ENCODE measurements at regions not wholly inside any gene's neighbourhood (a gene's known extent, or its start where the extent isn't known, plus 50 kb on each side); places are given as distances from the start of the nearest gene placed in this dataset.
A peak's percentile ranks its signal among the peaks of the same experiment; 100 is the strongest.

DNA sequence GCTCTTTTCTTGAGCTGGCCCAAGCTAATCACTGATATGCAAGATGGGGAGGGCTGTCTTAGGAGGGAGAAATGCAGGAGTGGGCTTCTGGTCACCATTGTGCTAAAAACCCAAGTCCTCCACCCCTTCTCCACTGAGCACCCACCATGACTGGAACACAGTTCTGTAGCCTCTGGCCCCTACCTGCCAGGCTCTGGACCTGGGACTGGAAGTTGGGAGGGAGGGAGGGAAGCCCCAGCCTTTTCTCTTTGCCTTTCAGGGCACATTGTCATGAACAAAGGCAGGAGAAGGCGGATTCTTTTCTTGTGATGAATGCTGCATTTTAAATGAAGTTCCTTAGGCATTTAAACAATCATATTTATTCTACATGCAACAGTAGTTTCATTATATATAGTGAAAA, 559.1 kb upstream of the TRPC7 start:
- DNase-seq: peak; percentile 21
- no peak overlapping the region for H3K4me3 ChIP-seq (ENCODE audit: insufficient read depth, low read depth, low read length)
- H3K27me3 ChIP-seq (ENCODE audit: control insufficient read depth, insufficient read depth, low read length): no peaks in the 10 kb centered on the region
- H3K36me3 ChIP-seq (replicated peaks; ENCODE audit: control insufficient read depth, insufficient read depth, low read length): no peaks in the 10 kb centered on the region

- Histone ChIP-seq H3K36me3 (replicated peaks; ENCODE audit: control insufficient read depth, insufficient read depth, low read length) (no peaks in the 10 kb centered on the region), H3K4me3 (ENCODE audit: insufficient read depth, low read depth, low read length) (no peak overlapping the region), H3K27me3 (ENCODE audit: control insufficient read depth, insufficient read depth, low read length) (no peaks in the 10 kb centered on the region)
- no peak for DNase-seq
Observed at GRCh38 chr5:136910625-136911024, 545.3 kb upstream of the TRPC7 start.

- no peaks in the 10 kb centered on the region for H3K27me3 ChIP-seq (ENCODE audit: control insufficient read depth, insufficient read depth, low read length)
- H3K36me3 ChIP-seq (replicated peaks; ENCODE audit: control insufficient read depth, insufficient read depth, low read length): no peaks in the 10 kb centered on the region
- no peak for DNase-seq
- no peak overlapping the region for H3K4me3 ChIP-seq (ENCODE audit: insufficient read depth, low read depth, low read length)
Observed at GRCh38 chr5:136909906-136910305, 544.6 kb upstream of the TRPC7 start.

- DNase-seq: peak; percentile 20
- no peaks in the 10 kb centered on the region for H3K27me3 ChIP-seq (ENCODE audit: control insufficient read depth, insufficient read depth, low read length)
- no peak overlapping the region for H3K4me3 ChIP-seq (ENCODE audit: insufficient read depth, low read depth, low read length)
- H3K36me3 ChIP-seq (replicated peaks; ENCODE audit: control insufficient read depth, insufficient read depth, low read length): no peaks in the 10 kb centered on the region
Observed at GRCh38 chr5:136907371-136907770, 542.0 kb upstream of the TRPC7 start.

DNA sequence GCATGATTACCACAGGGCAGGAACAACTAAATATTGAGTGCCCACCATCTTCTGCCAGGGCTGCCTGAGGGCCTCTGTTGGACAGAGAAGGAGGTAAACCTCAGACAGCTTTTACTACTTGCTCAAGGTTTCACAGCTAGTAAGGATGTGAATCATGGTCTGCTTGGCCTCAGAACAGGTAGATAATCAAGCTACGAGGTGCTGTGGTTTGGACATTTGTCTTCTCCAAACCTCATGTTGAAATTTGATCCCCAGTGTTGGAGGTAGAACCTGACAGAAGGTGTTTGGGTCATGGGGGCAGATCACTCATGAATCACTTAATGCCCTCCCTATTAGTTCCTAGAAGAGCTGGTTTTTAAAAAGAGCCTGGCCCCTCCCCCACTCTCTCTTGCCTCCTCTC, 541.2 kb upstream of the TRPC7 start:
- no peaks in the 10 kb centered on the region for H3K36me3 ChIP-seq (replicated peaks; ENCODE audit: control insufficient read depth, insufficient read depth, low read length)
- no peak for DNase-seq
- H3K4me3 ChIP-seq (ENCODE audit: insufficient read depth, low read depth, low read length): no peak overlapping the region

DNA sequence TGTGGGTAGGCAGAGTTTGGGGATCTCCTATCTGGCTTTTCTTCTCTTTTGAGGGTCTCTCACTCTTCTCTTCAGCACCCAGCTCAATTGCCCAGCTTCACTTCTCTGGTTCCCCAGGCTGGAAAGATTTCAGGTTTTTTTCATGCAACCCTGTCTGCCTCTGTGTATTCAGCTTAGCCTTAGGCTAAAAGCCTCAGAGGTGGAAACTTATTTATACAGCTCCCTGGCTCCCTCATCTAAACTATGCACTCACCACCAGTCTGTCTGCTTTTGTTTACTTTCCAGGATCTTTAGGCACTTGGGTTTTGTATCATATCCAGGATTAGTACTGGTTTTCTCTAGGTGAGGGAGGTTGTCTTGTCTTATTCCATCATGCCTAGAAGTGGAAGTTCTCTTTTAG, 540.2 kb upstream of the TRPC7 start:
- no peak for DNase-seq
- no peaks in the 10 kb centered on the region for H3K27me3 ChIP-seq (ENCODE audit: control insufficient read depth, insufficient read depth, low read length)
- H3K4me3 ChIP-seq (ENCODE audit: insufficient read depth, low read depth, low read length): no peak overlapping the region
- H3K36me3 ChIP-seq (replicated peaks; ENCODE audit: control insufficient read depth, insufficient read depth, low read length): no peaks in the 10 kb centered on the region

More for the DNA sequence above, 541.2 kb upstream of the TRPC7 start:
- no peaks in the 10 kb centered on the region for H3K27me3 ChIP-seq (ENCODE audit: control insufficient read depth, insufficient read depth, low read length)

DNA sequence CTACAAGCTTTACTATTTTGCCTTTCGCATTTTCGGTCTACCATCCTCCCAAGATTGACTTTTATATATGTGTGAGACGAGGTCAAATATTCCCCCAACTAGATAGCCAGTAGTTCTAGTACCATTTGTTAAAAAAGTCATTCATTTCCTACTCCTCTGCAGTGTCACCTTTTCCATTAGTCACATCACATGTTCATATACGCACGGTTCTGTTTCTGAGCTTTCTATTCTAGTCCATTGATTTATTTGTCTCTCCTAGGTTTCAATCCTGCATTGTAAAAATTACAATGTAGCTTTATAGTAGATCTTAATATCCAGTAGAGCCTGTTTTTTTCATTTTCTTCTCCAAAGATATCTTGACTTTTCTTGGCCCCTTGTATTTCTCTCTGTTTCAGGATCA, 528.7 kb upstream of the TRPC7 start:
- Histone ChIP-seq H3K27me3 (ENCODE audit: control insufficient read depth, insufficient read depth, low read length) (no peaks in the 10 kb centered on the region), H3K4me3 (ENCODE audit: insufficient read depth, low read depth, low read length) (no peak overlapping the region), H3K36me3 (replicated peaks; ENCODE audit: control insufficient read depth, insufficient read depth, low read length) (no peaks in the 10 kb centered on the region)
- no peak for DNase-seq

DNA sequence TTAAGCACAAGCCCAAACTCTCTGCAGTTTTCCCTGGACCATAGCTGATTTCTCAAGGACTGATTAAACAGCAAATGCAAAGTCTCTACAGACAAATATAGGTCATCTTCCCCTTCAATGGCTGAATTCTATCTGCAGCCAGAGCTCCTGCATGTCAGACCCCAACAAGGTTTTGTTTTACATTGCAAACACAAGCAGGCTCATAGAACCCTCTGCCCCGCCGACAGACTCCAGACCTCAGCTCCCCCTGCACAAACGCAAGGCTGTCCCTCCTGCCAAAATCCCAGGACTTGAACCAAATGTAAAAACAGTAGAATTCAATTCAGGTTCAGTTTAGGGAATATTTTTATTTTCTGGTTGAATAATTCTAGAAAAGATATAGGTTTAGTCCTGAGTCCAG, 526.7 kb upstream of the TRPC7 start:
- Histone ChIP-seq H3K27me3 (ENCODE audit: control insufficient read depth, insufficient read depth, low read length) (no peaks in the 10 kb centered on the region), H3K4me3 (ENCODE audit: insufficient read depth, low read depth, low read length) (no peak overlapping the region), H3K36me3 (replicated peaks; ENCODE audit: control insufficient read depth, insufficient read depth, low read length) (no peaks in the 10 kb centered on the region)
- DNase-seq: no peak

- Histone ChIP-seq H3K36me3 (replicated peaks; ENCODE audit: control insufficient read depth, insufficient read depth, low read length) (no peaks in the 10 kb centered on the region), H3K27me3 (ENCODE audit: control insufficient read depth, insufficient read depth, low read length) (no peaks in the 10 kb centered on the region), H3K4me3 (ENCODE audit: insufficient read depth, low read depth, low read length) (no peak overlapping the region)
- DNase-seq: peak; percentile 12
Observed at GRCh38 chr5:136891175-136891972, 526.0 kb upstream of the TRPC7 start.

DNA sequence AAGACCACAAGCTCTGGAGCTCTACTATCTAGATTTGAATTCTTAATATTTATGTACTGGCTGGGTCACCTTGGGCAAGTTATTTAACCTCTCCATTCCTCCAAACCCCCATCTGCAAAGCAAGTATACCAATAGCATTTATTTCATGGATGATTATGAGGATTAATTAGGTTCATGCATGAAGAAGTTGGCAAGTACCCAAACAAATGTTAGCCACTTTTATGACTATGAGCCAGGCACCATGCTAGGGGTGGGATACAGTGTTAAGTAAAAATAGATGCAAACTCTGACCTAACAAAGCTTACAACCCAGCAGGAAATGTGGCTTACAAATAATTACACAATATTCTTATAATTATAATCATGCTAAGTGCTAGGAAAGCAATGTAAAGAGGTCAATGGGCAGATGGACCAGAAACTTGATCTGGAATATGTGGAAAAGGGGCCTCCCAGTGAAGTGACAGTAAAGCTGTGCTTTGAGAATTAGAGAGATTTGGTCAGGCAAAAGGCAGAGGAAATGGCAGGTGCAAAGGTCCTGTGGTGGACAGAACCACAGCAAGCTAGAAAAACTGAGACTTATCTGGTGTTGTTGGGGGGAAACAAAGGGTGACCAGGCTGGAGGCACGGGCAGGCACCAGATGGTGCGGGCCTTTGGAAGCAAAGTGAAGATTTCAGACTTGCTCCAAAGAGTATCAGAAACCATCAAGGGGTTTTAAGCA, 525.2 kb upstream of the TRPC7 start:
- Histone ChIP-seq H3K4me3 (ENCODE audit: insufficient read depth, low read depth, low read length) (no peak overlapping the region), H3K27me3 (ENCODE audit: control insufficient read depth, insufficient read depth, low read length) (no peaks in the 10 kb centered on the region), H3K36me3 (replicated peaks; ENCODE audit: control insufficient read depth, insufficient read depth, low read length) (no peaks in the 10 kb centered on the region)
- DNase-seq: no peak

GRCh38 chr5:136886608-136887007, 521.3 kb upstream of the TRPC7 start:
- Histone ChIP-seq H3K36me3 (replicated peaks; ENCODE audit: control insufficient read depth, insufficient read depth, low read length) (no peaks in the 10 kb centered on the region), H3K27me3 (ENCODE audit: control insufficient read depth, insufficient read depth, low read length) (no peaks in the 10 kb centered on the region), H3K4me3 (ENCODE audit: insufficient read depth, low read depth, low read length) (no peak overlapping the region)
- DNase-seq: no peak

- Histone ChIP-seq H3K36me3 (replicated peaks; ENCODE audit: control insufficient read depth, insufficient read depth, low read length) (no peaks in the 10 kb centered on the region), H3K4me3 (ENCODE audit: insufficient read depth, low read depth, low read length) (no peak overlapping the region), H3K27me3 (ENCODE audit: control insufficient read depth, insufficient read depth, low read length) (no peaks in the 10 kb centered on the region)
- no peak for DNase-seq
Observed at GRCh38 chr5:136864960-136865359, 499.6 kb upstream of the TRPC7 start.

- DNase-seq: no peak
Observed at GRCh38 chr5:136856648-136857047, 491.3 kb upstream of the TRPC7 start.

GRCh38 chr5:136853971-136854370, 488.6 kb upstream of the TRPC7 start:
- H3K4me3 ChIP-seq (ENCODE audit: insufficient read depth, low read depth, low read length): no peak overlapping the region
- no peaks in the 10 kb centered on the region for H3K27me3 ChIP-seq (ENCODE audit: control insufficient read depth, insufficient read depth, low read length)
- no peak for DNase-seq
- no peaks in the 10 kb centered on the region for H3K36me3 ChIP-seq (replicated peaks; ENCODE audit: control insufficient read depth, insufficient read depth, low read length)

More at GRCh38 chr5:136856648-136857047, 491.3 kb upstream of the TRPC7 start:
- H3K36me3 ChIP-seq (replicated peaks; ENCODE audit: control insufficient read depth, insufficient read depth, low read length): no peaks in the 10 kb centered on the region
- no peak overlapping the region for H3K4me3 ChIP-seq (ENCODE audit: insufficient read depth, low read depth, low read length)
- H3K27me3 ChIP-seq (ENCODE audit: control insufficient read depth, insufficient read depth, low read length): no peaks in the 10 kb centered on the region

DNA sequence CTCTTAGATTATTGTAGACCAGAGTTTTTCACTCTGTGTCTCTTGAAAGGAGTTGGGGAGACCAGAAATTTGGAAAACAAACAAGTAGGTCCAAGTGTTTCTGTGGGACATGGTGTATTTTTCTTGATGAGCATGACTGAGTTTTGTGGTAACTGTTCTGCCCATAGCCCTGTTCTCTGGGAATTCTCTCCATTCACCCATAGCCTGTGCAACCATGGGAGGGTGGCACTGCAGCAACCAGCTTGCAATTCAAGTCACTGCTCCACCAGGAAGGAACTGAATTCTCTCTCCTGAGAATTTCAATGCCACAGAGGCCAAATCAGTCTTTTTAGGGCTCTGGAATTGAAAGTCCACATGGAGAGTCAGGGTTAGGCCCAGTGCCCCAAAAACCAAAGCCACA, 475.3 kb upstream of the TRPC7 start:
- no peak for DNase-seq
- Histone ChIP-seq H3K27me3 (ENCODE audit: control insufficient read depth, insufficient read depth, low read length) (no peaks in the 10 kb centered on the region), H3K36me3 (replicated peaks; ENCODE audit: control insufficient read depth, insufficient read depth, low read length) (no peaks in the 10 kb centered on the region), H3K4me3 (ENCODE audit: insufficient read depth, low read depth, low read length) (no peak overlapping the region)

All from H7 (cell line).